Hematopoietic multipotent progenitor cell (in vitro differentiated cells): ENCODE measurements at regions not wholly inside any gene's neighbourhood (a gene's known extent, or its start where the extent isn't known, plus 50 kb on each side); places are given as distances from the start of the nearest gene placed in this dataset.
"Not testable (repeated sequence)": the region's sequence is repeated elsewhere in the genome, so short reads cannot be mapped to it uniquely, and the experiment has no call there.

Source experiments
- DNase-seq, 3 donors: peaks; one replicate each; pipeline ENCODE4 v3.0.0-alpha.2; 2011 to 2015; ENCODE audit warnings: low read depth in 2 of 3, low spot score in 2 of 3

GRCh38 chr3:94648270-94649180 lies 585.7 kb downstream of the NSUN3 start:
- not testable (repeated sequence) for DNase-seq

GRCh38 chr3:94654096-94654495 lies 591.2 kb downstream of the NSUN3 start:
- DNase-seq = no peak

GRCh38 chr3:94665922-94666321 lies 603.1 kb downstream of the NSUN3 start:
- DNase-seq = no peak

- no peak for DNase-seq
These were observed 608.2 kb downstream of the NSUN3 start for GRCh38 chr3:94671078-94671477.

- no peak for DNase-seq
These were observed 611.0 kb downstream of the NSUN3 start for GRCh38 chr3:94673876-94674275.

- no peak for DNase-seq
These were observed 623.3 kb downstream of the NSUN3 start for GRCh38 chr3:94686208-94686607.

GRCh38 chr3:94693997-94694640 lies 631.3 kb downstream of the NSUN3 start:
- no peak for DNase-seq

- DNase-seq = no peak
These were observed 632.0 kb downstream of the NSUN3 start for GRCh38 chr3:94694894-94695293.

GRCh38 chr3:94704467-94704866 lies 641.6 kb downstream of the NSUN3 start:
- DNase-seq = no peak

- DNase-seq = no peak
These were observed 646.5 kb downstream of the NSUN3 start for GRCh38 chr3:94709249-94709902.

- no peak for DNase-seq
These were observed 651.3 kb downstream of the NSUN3 start for GRCh38 chr3:94714194-94714593.

GRCh38 chr3:94716326-94717018 lies 653.6 kb downstream of the NSUN3 start:
- DNase-seq = no peak

- no peak for DNase-seq
These were observed 671.3 kb downstream of the NSUN3 start for GRCh38 chr3:94734206-94734605.

GRCh38 chr3:94735354-94735753 lies 672.5 kb downstream of the NSUN3 start:
- DNase-seq = no peak

GRCh38 chr3:94737116-94737515 lies 674.3 kb downstream of the NSUN3 start:
- DNase-seq = no peak

- no peak for DNase-seq
These were observed 676.6 kb downstream of the NSUN3 start for GRCh38 chr3:94739420-94739819.

GRCh38 chr3:94758751-94759150 lies 695.9 kb downstream of the NSUN3 start:
- DNase-seq = no peak

GRCh38 chr3:94772402-94772801 lies 709.5 kb downstream of the NSUN3 start:
- DNase-seq = no peak

GRCh38 chr3:94775746-94776145 lies 712.9 kb downstream of the NSUN3 start:
- DNase-seq = no peak

GRCh38 chr3:94776401-94776915 lies 713.6 kb downstream of the NSUN3 start:
- DNase-seq = no peak

- no peak for DNase-seq
These were observed 715.4 kb downstream of the NSUN3 start for GRCh38 chr3:94778289-94778688.
